NCI-H187 treated with DMSO at 0.1 percent for 48 hours (cell line): ENCODE measurements at regions not wholly inside any gene's neighbourhood (a gene's known extent, or its start where the extent isn't known, plus 50 kb on each side); places are given as distances from the start of the nearest gene placed in this dataset.
"Not testable (repeated sequence)": the region's sequence is repeated elsewhere in the genome, so short reads cannot be mapped to it uniquely, and the experiment has no call there.

Source experiments
- DNase-seq: peaks from one replicate; lab custom pipeline; 2025; lab: John Stamatoyannopoulos, UW

DNA sequence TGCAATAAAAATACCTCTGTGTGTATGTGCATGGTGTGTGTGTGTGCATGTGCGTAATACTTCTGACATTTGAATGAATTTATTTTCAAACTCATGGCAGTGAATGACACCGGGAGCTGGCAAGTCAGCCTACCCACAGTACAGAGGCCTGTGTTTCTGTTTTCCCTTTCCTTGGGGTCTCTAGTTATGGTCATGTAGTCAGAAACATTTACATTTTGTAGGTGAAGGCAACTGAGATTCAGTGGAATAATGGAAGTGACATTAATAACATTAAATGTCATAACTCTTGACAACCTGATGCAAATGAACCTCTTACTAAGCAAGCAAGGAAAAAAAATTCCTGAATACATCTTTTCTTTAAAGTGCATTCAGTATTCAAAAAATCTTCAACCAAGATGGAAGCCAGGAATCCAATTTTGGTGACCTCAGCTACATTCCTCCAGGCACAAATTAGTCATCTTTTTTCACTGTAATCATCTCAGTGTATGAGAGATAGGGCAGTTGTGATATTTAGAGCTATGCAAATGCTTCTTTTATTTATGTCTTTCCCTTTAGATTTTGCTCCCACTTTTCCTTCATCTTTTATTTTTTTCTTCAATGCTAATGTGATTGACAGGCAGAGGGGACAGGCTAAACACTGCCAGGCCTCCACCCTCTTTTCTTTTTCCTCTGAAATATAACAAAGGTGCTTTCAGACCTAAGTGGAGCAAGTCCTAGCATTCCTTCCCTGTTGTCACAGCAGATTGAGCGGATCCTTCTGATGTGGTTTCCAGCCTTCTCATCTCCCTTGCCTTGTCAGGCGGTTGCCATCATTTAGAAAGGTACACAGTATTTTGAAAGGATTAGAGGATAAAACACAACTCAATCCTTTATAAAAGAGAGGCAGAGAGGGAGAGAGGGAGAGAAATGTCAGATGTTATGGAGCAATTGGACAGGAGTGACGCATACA lies 569.8 kb upstream of the ADAMTS16 start:
- DNase-seq = no peak

DNA sequence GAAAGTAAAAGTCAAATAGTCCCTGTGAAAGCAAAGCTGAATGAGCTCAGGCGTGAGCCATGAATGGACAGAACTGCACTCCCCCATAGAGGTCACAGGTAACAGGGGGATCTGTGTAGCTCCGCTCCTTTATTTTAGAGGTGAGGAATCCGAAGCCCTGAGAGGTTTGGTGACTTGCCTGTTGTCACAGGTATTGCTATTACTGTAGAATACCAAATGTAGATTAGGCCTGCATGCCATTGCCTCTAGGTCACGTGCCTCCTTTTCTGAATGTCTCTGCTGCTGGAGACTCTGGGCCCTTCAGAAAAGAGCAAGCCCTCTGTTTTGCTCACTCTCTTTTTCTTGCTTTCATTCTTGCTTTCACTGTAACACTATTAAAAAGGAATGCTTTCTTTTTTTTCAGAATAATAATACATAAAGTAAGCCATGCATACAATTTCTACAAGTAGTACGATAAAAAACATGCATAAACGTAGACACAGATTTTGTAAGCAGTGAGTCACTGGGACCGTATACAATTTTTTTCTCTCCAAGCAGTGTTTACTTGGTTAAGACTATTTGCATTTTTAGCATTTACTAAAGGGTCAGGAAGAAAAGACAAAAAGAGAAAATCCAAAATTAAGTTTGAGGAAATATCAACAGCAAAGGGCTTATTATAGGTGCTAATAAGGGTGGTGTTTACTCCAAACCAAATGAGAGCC lies 568.7 kb upstream of the ADAMTS16 start:
- no peak for DNase-seq

DNA sequence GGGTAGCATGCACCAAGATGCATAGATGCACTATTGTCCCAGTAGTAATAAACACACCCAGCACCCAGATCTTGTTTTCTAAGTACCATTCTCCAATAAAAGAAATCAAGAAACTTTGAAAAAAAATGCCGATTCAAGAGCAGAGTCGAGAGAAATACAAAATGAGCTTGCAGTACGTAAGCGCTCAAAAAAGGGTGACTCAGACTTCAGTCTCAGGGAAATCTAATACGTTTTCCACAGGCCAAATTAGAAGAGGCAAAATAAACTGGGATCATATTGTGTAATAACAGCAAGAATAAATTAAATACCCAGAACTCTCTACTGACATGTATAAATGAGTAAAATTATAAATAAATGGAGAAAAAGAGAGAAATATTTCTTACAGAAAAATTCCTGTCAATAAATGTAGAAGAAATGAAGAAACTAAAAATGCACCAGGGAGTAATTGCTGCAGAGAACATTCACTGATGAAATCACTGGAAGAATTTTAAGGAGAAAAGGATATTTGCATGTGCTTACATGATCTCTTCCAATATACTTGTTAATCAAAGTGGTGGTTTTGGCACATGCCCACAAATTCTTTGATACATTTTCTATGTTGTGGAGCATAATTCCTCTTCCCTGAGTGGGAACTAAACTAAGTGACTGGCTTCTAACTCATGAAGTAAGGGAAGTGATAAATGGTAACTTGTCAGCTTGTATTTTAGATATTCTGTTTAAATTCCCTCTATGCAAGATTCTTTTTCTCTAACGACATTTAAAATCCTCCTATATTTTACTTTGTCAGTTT lies 567.6 kb upstream of the ADAMTS16 start:
- DNase-seq = no peak

DNA sequence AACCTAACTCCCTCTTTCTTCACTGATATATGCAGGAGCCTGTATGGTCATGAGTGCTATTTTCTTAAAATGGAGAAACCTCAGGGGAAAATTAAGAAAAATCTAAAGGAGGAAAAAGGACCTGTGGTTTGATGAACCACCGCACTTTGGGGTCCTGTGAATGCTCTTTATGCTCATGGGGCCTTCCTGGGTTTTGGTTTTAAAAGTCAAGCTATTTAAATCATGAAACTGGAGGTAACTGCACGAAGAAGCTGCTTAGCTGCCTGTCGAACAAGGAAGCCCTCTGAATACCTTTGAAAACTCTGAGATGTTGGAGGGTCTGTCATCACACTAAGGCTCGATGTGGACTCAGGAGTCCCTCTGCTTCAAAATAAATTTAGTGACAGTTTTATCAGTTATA lies 564.5 kb upstream of the ADAMTS16 start:
- DNase-seq = no peak

DNA sequence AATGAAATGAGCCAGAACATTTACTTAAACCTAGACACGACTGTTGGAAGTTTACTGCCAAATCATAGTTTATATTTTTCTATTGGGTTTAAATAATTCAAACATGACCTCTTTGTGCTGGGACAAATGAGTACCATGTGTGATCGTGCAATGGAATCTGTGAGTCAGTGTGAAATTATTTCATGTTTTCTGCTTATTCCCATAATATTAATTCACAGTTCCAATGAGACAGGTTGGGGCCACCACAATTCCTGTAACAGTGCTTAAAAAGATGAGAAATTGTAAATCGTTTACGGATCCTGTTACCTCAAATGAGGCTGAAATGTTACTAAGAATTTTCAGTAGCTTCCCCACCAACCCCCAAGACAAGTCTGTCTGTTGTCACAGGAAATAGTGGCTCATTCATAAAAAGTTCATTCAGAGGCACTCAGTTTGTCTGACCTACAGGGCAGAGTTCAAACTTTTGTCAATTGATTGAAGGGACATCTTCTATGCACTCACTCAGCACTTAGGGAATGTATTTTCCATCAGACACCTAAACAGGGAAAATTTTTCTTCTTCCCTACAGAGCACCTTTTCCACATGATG lies 563.9 kb upstream of the ADAMTS16 start:
- no peak for DNase-seq

DNA sequence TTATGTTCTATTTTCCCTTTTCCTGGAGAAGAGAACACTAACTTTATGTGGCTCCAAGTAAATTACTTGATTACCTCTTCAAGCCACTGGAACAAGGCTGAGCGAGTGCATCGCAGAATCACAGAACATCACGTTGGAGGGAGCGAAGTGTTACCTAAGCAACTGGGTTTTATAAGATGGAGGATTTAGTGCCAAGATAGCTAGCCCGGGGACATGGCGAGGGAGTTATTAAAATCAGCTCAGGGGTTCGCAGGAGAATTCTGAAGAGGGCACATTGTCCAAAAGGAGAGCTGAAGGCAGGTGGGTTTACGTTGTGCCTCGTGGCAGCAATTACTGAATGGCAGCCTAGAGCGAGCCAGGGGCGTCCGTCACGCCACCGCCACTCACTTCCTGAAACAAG lies 563.2 kb upstream of the ADAMTS16 start:
- DNase-seq = no peak

DNA sequence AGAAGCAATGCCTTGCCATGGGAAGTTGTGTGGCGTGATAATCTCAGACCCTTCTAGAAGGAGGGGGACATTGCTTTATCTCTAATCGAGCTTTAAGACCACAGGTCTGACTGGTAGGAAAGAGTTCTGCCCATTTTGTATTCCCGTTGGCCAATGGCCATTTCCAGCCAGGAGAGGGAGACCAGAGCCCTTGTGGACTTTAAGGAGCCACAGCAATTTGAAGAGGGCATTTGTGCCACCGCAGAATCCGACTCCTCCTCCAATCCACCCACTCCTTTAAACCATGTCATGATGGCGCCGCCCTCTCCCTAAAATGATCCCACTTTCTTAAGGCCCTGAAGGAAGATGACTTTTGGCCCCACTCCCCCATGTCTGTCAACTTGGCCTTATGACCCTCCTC lies 560.5 kb upstream of the ADAMTS16 start:
- DNase-seq = no peak

DNA sequence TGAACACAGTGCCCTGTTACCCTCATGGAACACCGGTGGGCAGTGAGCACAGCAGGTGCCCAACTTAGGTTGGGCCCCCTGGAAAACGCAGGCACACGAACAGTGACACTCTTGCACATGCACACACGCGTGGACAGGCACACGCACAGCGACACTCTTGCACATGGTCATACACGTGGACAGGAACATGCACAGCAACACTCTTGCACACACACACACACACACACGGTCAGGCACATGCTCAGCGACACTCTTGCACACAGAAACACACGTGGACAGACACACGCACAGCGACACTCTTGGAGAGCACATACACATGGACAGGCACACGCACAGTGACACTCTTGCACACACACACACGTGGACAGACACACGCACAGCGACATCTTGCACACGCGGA lies 559.4 kb upstream of the ADAMTS16 start:
- no peak for DNase-seq

DNA sequence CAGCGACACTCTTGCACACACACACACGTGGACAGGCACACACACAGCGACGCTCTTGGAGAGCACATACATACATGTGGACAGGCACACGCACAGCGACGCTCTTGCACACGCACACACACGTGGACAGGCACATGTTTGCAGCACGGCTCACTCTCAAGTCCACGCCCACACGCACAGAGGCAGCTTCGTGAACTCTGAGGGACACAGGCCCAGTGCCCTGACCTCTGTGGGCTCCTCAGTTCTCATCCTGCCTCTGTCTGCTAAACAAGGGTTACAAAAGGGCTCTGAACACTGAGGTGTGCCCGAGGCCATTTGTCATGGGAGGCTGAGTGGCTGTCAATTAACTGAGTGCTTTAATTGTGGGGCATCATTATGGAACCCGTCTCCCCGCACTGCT lies 558.8 kb upstream of the ADAMTS16 start:
- DNase-seq = no peak

DNA sequence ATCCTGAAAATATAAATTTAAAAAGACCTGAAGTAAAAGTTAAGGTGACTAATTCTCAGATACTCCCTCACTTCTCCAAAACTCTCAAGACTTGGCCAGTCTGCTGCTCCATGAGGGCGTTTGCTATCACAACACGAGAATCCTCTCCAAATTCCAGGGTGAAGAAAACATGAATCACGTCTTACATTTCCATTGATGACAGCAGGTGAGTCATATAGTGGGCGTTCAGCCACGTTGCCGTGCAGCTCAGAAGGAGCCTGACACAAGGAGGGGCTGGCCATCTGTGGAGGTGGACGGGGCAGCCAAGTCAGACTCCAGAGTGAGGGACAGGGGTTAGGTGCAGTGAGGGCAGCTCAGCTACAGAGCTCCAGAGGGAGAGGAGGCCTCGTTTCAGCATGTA lies 555.1 kb upstream of the ADAMTS16 start:
- DNase-seq = no peak

DNA sequence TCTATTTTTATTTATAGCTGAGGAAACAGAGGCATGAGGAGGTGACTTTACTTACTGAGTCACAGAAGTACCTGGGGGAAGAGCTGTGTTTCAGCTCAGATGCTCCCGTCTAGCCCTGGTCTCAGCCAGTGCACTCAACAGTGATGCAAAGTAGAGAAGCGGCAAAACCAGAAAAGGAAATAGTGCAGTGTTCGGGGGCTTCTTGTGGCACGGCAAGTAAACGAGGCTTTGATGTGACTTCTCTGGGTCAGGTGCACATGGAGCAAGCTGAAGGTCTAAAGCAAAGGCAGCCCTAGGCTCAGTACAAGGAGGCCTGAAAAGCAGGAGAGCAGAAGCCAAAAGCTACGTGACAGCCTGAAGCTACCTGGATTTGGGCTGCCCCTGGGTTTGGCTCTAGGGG lies 526.7 kb upstream of the ADAMTS16 start:
- DNase-seq = no peak

DNA sequence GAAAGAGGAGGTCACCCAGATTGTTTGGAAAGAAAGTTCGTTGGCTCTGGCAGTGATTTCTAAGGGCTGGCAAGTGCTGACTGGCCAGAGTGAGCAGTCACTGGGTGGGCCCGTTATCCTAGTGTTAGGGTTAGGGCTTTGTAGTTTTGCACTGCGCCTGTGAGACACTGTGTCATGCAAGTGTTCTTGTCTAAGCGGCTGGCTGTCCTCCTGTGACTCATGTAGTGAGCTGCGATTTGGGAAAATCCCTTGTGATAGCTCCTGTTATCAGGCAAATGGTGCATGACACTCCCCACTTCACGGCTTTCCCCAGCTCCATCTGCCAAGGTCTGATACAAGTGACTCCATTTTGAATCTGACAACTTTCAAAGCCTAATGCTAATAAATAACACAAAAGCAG lies 526.0 kb upstream of the ADAMTS16 start:
- peak; percentile 49 for DNase-seq

DNA sequence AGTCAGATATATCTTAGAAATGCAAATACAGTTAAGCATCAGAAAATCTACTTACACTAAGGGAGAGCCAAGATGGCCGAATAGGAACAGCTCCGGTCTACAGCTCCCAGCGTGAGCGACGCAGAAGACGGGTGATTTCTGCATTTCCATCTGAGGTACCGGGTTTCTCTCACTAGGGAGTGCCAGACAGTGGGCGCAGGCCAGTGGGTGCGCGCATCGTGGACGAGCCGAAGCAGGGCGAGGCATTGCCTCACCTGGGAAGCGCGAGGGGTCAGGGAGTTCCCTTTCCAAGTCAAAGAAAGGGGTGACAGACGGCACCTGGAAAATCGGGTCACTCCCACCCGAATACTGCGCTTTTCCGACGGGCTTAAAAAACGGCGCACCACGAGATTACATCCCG lies 524.8 kb upstream of the ADAMTS16 start:
- DNase-seq = not testable (repeated sequence)

DNA sequence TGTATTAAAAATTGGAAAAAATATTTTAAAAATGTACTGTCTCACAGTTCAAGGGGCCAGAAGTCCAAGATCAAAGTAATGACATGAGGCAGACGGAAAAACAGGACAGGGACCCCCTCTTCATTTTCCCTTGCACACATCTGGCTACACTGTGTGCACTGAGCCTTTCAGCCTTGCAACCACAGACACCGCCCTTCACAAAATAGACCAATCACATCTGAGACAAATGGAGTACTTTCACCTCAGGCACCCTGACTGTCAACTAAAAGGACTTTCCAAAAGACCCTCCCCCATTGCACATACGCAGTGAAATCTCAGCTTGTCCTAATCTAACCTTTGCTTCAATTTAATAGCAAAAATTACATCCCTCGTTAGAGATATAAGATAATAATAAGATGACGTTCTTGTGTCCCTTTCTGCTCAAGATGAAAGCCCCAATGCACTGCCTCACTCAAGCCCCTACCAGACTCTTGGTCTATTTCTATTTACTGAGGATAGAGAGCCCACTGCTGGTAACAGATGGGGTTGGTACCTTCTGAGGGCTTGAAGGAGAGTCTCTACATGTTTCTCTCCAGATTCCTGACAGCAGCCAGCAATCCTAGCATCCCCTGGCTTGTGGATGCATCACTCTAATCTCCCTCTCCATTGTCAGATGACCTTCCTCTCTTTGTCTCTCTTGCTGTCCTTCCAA lies 514.8 kb upstream of the ADAMTS16 start:
- DNase-seq = no peak

DNA sequence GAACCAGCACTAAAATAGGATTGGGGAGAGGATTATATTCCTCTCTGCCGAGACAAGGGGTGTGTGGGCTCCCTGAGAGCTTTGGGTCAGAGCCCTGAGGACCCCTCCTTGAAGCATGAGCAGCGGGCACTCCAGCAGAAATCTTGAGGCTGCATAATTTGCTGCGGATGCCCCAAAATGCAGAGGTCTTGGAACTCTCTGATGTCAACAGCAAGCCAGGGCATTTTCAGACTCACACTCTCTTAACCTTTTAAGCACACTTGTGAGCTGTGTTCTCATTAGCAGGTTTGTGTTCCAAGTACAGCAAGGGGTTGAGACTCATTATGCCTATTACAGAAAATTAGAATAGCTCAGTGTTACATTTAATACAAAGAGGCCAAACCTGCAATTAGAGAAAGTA lies 513.0 kb upstream of the ADAMTS16 start:
- no peak for DNase-seq

DNA sequence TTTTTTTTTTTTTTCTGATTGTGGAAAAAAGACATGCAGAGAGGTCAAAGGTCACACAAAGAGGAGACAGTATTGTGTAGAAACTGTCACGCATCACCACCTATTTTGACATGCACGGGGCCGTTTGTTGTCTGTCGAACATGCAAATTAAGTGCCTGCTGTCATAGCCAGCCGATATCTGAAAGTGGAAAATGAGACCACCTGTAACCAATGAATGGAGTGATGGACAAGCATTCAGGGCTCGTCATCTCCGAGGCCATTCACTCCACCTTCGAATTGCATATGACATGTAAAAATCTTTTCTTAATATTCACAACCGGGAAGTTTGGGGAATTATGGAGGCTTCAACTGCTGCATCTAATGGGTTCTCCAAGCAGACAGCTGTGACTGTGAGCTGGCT lies 512.2 kb upstream of the ADAMTS16 start:
- no peak for DNase-seq

DNA sequence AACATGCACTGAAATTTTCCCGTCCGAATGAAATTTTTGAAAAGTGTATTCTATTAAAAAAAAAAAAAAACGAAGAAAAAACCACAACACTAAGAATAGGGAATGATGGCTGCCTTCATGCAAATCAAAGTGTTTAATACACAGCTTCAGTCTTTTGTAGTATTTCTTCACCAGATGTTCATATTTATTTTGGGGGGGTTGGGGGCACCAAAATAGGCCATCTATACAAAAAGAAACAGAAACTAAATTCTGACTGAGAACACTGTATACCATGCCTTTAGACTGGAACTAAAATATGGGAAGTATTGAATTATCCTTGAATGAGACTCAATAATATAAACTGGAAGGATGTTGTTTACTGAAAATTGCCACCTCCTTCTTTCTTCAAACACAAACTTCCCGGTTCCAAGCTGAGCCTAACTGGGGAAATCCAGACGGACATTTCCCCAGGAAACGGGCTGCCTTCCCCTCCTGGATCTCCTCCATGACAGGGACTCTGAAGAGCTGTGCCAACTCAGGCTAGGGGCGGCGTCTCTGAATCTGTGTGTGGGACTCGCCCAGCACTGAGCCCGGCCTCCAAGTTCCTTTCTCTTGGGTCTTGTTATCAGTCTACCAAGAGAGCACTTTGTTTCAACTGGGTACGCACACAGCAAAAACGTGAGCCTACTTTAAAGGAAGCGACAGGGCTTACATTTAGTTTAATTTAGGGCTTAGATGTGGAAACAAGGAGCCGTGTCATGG lies 511.3 kb upstream of the ADAMTS16 start:
- DNase-seq = no peak

DNA sequence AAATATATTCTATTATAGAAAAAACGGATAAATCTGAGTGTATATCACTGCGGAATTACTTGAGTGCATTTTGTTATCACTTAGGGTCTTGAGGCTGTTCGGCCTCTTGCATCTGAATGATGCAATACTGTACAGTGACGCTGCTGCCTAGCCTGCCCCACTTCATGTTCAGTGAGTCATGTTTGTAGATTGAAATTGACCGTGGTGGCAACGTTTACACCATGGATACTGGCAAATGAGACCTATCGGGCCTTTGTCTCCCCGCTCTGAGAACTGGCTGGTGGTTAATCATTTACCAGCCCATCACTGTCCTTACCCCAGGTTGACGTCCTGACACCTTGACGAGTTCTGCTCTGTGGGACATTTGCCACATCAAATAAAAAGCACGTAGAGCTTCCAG lies 510.1 kb upstream of the ADAMTS16 start:
- DNase-seq = peak; percentile 45

DNA sequence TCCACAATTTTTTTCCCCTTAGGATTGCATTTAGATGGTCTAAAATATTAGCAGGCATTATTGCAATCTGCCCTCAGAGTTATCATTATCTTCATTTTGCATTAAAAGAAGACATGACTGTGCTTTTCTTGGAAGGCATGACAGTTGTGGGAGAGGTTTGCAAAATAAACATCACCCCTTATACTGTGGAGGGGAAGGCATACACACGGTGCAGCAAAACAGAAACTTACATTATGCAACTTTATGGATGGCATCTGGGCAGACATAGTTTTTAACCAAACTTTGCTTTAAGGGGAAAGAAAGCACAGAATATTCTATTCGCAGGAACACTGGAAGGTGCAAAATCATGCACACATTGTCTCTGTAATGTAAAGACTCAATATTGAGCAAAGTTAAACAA lies 505.8 kb upstream of the ADAMTS16 start:
- DNase-seq = no peak

DNA sequence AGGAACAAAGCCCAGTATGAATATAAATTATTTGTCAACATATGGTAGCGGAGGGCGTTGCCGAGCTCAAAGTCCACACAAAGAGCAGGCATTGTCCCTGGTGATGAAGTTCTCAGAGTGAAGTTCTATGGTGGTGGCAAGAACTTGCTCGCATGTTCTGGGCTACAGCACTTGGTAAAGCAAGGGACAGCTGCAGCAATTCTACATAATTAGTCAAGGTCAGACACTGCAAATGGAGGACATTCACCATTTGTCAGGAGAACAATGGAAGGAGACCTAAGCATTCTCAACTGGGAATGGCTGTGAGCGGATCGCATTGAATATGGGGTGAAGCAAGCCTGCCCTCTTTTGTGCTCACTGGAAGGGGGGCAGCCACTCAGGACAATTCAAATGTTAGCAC lies 503.8 kb upstream of the ADAMTS16 start:
- no peak for DNase-seq

DNA sequence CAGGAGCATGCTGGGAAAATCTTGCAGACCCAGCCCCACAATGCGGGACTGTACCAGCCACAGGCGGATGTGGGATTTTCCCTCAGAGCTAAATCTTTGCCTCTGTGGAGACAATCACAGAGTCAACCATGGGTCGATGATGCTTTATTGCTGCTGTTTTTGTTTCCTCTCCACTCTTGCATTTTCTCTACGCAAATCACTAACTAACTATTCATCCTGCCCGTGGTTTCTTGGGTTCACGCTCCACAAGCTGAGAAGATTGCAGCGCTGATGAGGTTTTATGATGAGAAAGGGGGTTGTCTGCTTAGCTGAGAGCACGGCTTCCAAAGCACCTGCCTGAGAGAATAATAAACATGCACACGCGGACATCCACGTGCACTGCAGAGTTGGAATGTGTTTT lies 500.2 kb upstream of the ADAMTS16 start:
- DNase-seq = no peak
